Esophagus muscularis mucosa (tissue), 3 donors: ENCODE measurements at regions not wholly inside any gene's neighbourhood (a gene's known extent, or its start where the extent isn't known, plus 50 kb on each side); places are given as distances from the start of the nearest gene placed in this dataset.
"Not testable (repeated sequence)": the region's sequence is repeated elsewhere in the genome, so short reads cannot be mapped to it uniquely, and the experiment has no call there.

Source experiments
- CTCF ChIP-seq, 3 experiments: fragments of 200-600 bp in 2 of 3; fragments of 450-650 bp in 1 of 3; sonication (generic) in 2 of 3; IDR thresholded peaks; one replicate each; pipeline ENCODE4 v1.5.1; 2017 to 2019; ENCODE audit warnings: antibody characterized with exemption in 3 of 3, mild to moderate bottlenecking in 2 of 3, moderate library complexity in 1 of 3
- POLR2A ChIP-seq: fragments of 450-650 bp; IDR thresholded peaks from one replicate; pipeline ENCODE4 v1.6.1; 2017; ENCODE audit warnings: antibody characterized with exemption, moderate library complexity, mild to moderate bottlenecking, low read depth

- not testable (repeated sequence) for TF ChIP-seq CTCF (IDR thresholded peaks at IDR 0.05); POLR2A
Measured at GRCh38 chr11:67788341-67788695, 113.9 kb upstream of the ALDH3B2 start.
